Smooth muscle cell (in vitro differentiated cells): ENCODE measurements at regions not wholly inside any gene's neighbourhood (a gene's known extent, or its start where the extent isn't known, plus 50 kb on each side); places are given as distances from the start of the nearest gene placed in this dataset.

Experiments
- DNase-seq: peaks from one replicate; lab custom pipeline; 2025; ENCODE audit not compliant: unreplicated experiment; lab: John Stamatoyannopoulos, UW
- H2AFZ ChIP-seq: fragments of 200-600 bp; sonication (generic); 2 replicates; pipeline ENCODE4 v1.6.0; 2016; ENCODE audit warnings: antibody characterized with exemption, low read depth, mild to moderate bottlenecking
- H3F3A ChIP-seq: fragments of 200-600 bp; sonication (generic); 2 replicates; pipeline ENCODE4 v1.6.0; 2017; ENCODE audit warnings: antibody characterized with exemption, low read depth
- H3K27ac ChIP-seq: fragments of 200-600 bp; sonication (generic); 2 replicates; pipeline ENCODE4 v1.5.1; 2016; ENCODE audit warnings: low read depth, mild to moderate bottlenecking
- H3K27me3 ChIP-seq: fragments of 200-600 bp; sonication (generic); 2 replicates; pipeline ENCODE4 v1.6.1; 2016; ENCODE audit warnings: low read depth, mild to moderate bottlenecking
- H3K36me3 ChIP-seq: fragments of 200-600 bp; sonication (generic); 2 replicates; pipeline ENCODE4 v1.5.1; 2016; ENCODE audit warnings: low read depth
- H3K4me1 ChIP-seq: fragments of 200-600 bp; sonication (generic); 2 replicates; pipeline ENCODE4 v1.5.1; 2016; ENCODE audit warnings: low read depth
- H3K4me2 ChIP-seq: fragments of 200-600 bp; sonication (generic); 2 replicates; pipeline ENCODE4 v1.6.0; 2016; ENCODE audit warnings: mild to moderate bottlenecking
- H3K4me3 ChIP-seq: fragments of 200-600 bp; sonication (generic); 2 replicates; pipeline ENCODE4 v1.5.1; 2016; ENCODE audit warnings: mild to moderate bottlenecking
- H3K79me2 ChIP-seq: fragments of 200-600 bp; sonication (generic); 2 replicates; pipeline ENCODE4 v1.6.0; 2016; ENCODE audit warnings: low read depth, mild to moderate bottlenecking
- H3K9ac ChIP-seq: fragments of 200-600 bp; sonication (generic); 2 replicates; pipeline ENCODE4 v1.6.0; 2016; ENCODE audit warnings: low read depth
- H3K9me3 ChIP-seq: fragments of 200-600 bp; sonication (generic); replicated peaks from 2 replicates; pipeline ENCODE4 v1.5.1; 2016; ENCODE audit warnings: low read depth
- H4K20me1 ChIP-seq: fragments of 200-600 bp; sonication (generic); 2 replicates; pipeline ENCODE4 v1.6.0; 2016; ENCODE audit warnings: low read depth
- CTCF ChIP-seq: fragments of 200-600 bp; sonication (generic); IDR thresholded peaks from 2 replicates; pipeline ENCODE4 v1.5.1; 2017; ENCODE audit warnings: borderline replicate concordance, mild to moderate bottlenecking, antibody characterized with exemption; ENCODE audit not compliant: insufficient read depth, poor library complexity, severe bottlenecking
- WGBS: methylation state at CpG from one replicate; pipeline ENCODE4 v1.1.7; 2016; ENCODE audit warnings: low lambda C conversion rate; 5-methylcytosine and 5-hydroxymethylcytosine counted together

- no peaks in the 10 kb centered on the region for H3K79me2 ChIP-seq
These were observed 340.9 kb upstream of the FGF13 start for GRCh38 chrX:139052461-139052860.

DNA sequence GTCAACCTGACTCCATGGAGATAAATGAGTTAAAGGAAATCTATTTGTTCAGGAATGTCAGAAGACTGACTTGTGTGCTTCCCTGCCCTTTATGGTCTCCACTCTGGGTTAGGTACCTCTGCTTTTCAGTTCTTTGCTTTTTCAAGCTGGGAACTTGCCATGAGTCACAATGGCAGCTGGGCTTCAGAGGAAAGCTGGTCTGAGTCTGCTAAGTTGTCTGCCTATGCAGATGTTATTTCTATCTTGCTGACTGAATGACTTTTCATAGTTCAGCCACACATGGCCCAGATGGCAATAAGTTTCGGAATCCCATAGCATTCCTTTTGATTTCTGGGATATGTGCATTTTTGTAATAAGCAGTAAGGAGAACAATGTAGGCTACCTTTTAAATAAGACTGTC, 337.9 kb upstream of the FGF13 start:
- Histone ChIP-seq H3K9me3 (peaks cover 3% of the 10 kb centered on the region), H2AFZ (no peak overlapping the region), H4K20me1 (no peaks in the 10 kb centered on the region), H3K4me1 (no peaks in the 10 kb centered on the region), H3K27me3 (no peaks in the 10 kb centered on the region), H3K9ac (no peak overlapping the region), H3K79me2 (no peaks in the 10 kb centered on the region), H3K27ac (no peak overlapping the region), H3K4me3 (no peak overlapping the region), H3K4me2 (no peak overlapping the region), H3K36me3 (no peaks in the 10 kb centered on the region), H3F3A (no peaks in the 10 kb centered on the region)
- TF ChIP-seq CTCF: no peak
- 58% methylated on average over 1 of the region's 1 CpG for WGBS
- DNase-seq: no peak

More at GRCh38 chrX:139052461-139052860, 340.9 kb upstream of the FGF13 start:
- Histone ChIP-seq H3K9me3 (peaks cover 4% of the 10 kb centered on the region), H3K27me3 (no peaks in the 10 kb centered on the region), H3K9ac (no peak overlapping the region), H2AFZ (no peak overlapping the region), H3K4me2 (no peak overlapping the region), H4K20me1 (no peaks in the 10 kb centered on the region), H3F3A (no peaks in the 10 kb centered on the region), H3K4me1 (no peaks in the 10 kb centered on the region), H3K27ac (no peak overlapping the region), H3K36me3 (no peaks in the 10 kb centered on the region), H3K4me3 (no peak overlapping the region)
- no peak for DNase-seq
- no peak for TF ChIP-seq CTCF
- WGBS: 58% methylated on average over 3 of the region's 3 CpGs

DNA sequence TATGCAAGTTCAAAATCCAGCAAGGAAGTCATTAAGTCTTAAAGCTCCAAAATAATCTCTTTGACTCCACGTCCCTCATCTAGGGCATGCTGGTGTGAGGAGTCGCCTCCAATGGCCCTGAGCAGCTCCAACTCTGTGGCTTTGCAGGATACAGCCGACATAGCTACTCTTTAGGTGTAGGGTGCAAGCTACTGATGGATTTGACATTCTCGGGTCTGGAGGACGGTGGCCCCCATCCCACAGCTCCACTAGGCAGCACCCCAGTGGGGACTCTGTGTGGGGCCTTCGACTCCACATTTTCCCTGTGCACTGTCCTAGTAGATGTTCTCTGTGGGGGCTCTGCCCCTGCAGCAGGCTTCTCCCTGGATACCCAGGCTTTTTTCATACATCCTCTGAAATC, 333.2 kb upstream of the FGF13 start:
- DNase-seq: no peak
- Histone ChIP-seq H3K4me1 (no peaks in the 10 kb centered on the region), H3K4me2 (no peak overlapping the region), H3K9me3 (peaks cover 3% of the 10 kb centered on the region), H3K79me2 (no peaks in the 10 kb centered on the region), H3K4me3 (no peak overlapping the region), H4K20me1 (no peaks in the 10 kb centered on the region), H3K36me3 (no peaks in the 10 kb centered on the region), H3F3A (no peaks in the 10 kb centered on the region), H3K27ac (no peak overlapping the region), H2AFZ (no peak overlapping the region), H3K9ac (no peak overlapping the region), H3K27me3 (no peaks in the 10 kb centered on the region)
- no peak for TF ChIP-seq CTCF
- 77% methylated on average over 6 of the region's 6 CpGs for WGBS

- no peaks in the 10 kb centered on the region for H3K4me1 ChIP-seq
- no peaks in the 10 kb centered on the region for H3K27me3 ChIP-seq
- no peaks in the 10 kb centered on the region for H4K20me1 ChIP-seq
- H3K4me3 ChIP-seq: no peak overlapping the region
- H3K4me2 ChIP-seq: no peak overlapping the region
- TF ChIP-seq CTCF: no peak
- no peak overlapping the region for H3K27ac ChIP-seq
- no peak overlapping the region for H3K9ac ChIP-seq
- H2AFZ ChIP-seq: no peak overlapping the region
- H3F3A ChIP-seq: no peaks in the 10 kb centered on the region
- no peak for DNase-seq
- H3K9me3 ChIP-seq: no peaks in the 10 kb centered on the region
- H3K36me3 ChIP-seq: no peaks in the 10 kb centered on the region
- H3K79me2 ChIP-seq: no peaks in the 10 kb centered on the region
These were observed 327.5 kb upstream of the FGF13 start for GRCh38 chrX:139039041-139039440.
